ENCODE measurements at regions not wholly inside any gene's neighbourhood (a gene's known extent, or its start where the extent isn't known, plus 50 kb on each side); places are given as distances from the start of the nearest gene placed in this dataset.
"Not testable (repeated sequence)": the region's sequence is repeated elsewhere in the genome, so short reads cannot be mapped to it uniquely, and the experiment has no call there.

DNA sequence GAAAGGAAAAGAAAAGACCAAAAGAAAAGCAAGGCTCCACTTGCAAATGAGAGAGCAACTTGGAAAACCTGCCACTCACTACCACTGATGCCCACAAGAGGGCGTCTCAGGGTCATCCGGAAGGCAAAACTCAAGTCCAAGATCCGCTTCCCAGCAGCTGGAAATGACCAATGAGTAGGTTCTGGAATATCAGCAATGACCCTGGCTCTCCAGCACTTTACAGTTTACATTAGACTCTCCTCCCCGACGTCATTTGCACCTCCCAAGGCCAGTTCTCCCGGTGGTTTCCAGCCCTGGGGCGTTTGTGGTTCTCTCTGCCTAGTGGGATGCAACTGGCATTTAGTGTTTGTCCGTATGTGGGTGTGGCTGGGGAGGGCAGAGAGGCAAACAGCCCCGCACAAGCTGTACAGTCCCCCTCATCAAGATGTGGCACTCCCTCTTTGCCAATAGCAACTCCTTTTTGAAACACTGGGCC is 193.8 kb upstream of the ZNF618 start:
- peak; percentile 71 for TF ChIP-seq CTCF (IDR thresholded peaks at IDR 0.05)
- H3K27me3 ChIP-seq, result peaks cover 2% of the 10 kb centered on the region
- peaks cover 14% of the 10 kb centered on the region for H3K9me3 ChIP-seq
- H3K36me3 ChIP-seq, result no peaks in the 10 kb centered on the region
- peak overlapping the region; percentile 61 for H3K27ac ChIP-seq
- H3K4me1 ChIP-seq (ENCODE audit: control insufficient read depth in 1 of 2, insufficient read depth in 1 of 2, low read depth in 1 of 2, low read length in 1 of 2), result peaks cover 24 to 25% of the 10 kb centered on the region in 2 experiments
- peak overlapping the region; percentile 8 to 19 for H3K4me3 ChIP-seq (ENCODE audit: low read depth in 1 of 2, low read length in 1 of 2)

DNA sequence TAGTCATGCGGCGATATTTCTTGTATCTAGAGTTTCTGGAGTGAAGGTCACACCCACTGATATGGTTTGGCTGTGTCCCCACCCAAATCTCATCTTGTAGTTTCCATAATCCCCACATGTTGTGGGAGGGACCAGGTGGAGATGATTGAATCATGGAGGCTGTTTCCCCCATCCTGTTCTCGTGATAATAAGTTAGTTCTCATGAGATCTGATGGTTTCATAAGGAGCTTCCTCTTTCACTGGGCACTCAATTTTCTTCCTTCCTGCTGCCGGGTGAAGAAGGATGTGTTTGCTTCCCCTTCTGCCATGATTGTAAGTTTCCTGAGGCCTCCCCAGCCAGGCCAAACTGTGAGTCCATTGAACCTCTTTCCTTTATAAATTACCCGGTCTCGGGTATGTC is 190.5 kb upstream of the ZNF618 start:
- peaks cover 14% of the 10 kb centered on the region for H3K9me3 ChIP-seq
- peak overlapping the region; percentile 37 for H3K27ac ChIP-seq
- H3K4me1 ChIP-seq (ENCODE audit: control insufficient read depth in 1 of 2, insufficient read depth in 1 of 2, low read depth in 1 of 2, low read length in 1 of 2), result peaks cover 25 to 29% of the 10 kb centered on the region in 2 experiments
- H3K36me3 ChIP-seq; H3K4me3 ChIP-seq (ENCODE audit: low read depth in 1 of 2, low read length in 1 of 2): not testable (repeated sequence)
- peaks cover 31% of the 10 kb centered on the region for H3K27me3 ChIP-seq

DNA sequence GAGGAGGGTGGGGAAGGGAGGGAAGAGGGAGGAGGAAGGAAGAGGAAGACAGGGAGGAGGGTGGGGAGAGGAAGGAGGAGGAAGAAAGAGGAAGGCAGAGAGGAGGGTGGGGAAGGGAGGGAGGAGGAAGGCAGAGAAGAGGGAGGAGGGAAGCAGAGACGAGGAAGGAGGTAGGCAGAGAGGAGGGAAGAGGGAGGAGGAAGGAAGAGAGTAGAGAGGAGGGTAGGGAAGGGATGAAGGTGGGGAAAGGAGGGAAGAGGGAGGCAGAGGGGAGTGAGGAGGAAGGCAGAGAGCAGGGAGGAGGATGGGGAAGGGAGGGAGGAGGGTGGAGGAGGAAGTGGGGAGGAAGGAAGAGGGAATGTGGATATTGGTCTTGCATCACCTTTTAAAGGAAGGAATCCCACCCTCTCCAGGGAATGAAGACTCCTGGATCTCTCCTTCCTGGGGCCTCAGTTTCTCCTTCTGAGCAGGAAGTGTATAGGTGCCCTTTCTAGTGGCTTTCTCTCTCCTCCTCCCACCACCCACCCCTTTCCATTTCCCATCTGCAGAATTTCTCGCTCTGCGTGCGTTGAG is 188.9 kb upstream of the ZNF618 start:
- H3K9me3 ChIP-seq, result peaks cover 14% of the 10 kb centered on the region
- no peaks in the 10 kb centered on the region for H3K36me3 ChIP-seq
- peaks cover 31% of the 10 kb centered on the region for H3K27me3 ChIP-seq
- peaks cover 18 to 25% of the 10 kb centered on the region in 2 experiments for H3K4me1 ChIP-seq (ENCODE audit: control insufficient read depth in 1 of 2, insufficient read depth in 1 of 2, low read depth in 1 of 2, low read length in 1 of 2)
- no peak overlapping the region for H3K4me3 ChIP-seq (ENCODE audit: low read depth in 1 of 2, low read length in 1 of 2)
- TF ChIP-seq CTCF (IDR thresholded peaks at IDR 0.05), result no peak
- H3K27ac ChIP-seq, result no peak overlapping the region

GRCh38 chr9:113687680-113688371 is 188.3 kb upstream of the ZNF618 start:
- TF ChIP-seq CTCF (IDR thresholded peaks at IDR 0.05), result no peak
- Histone ChIP-seq H3K27ac (no peak overlapping the region), H3K4me3 (ENCODE audit: low read depth in 1 of 2, low read length in 1 of 2) (no peak overlapping the region), H3K9me3 (peaks cover 14% of the 10 kb centered on the region), H3K27me3 (peaks cover 31% of the 10 kb centered on the region), H3K4me1 (ENCODE audit: control insufficient read depth in 1 of 2, insufficient read depth in 1 of 2, low read depth in 1 of 2, low read length in 1 of 2) (peaks cover 12 to 18% of the 10 kb centered on the region in 2 experiments), H3K36me3 (no peaks in the 10 kb centered on the region)

- peaks cover 43% of the 10 kb centered on the region for H3K27me3 ChIP-seq
- no peaks in the 10 kb centered on the region for H3K36me3 ChIP-seq
Measured at GRCh38 chr9:113690055-113690740, 185.9 kb upstream of the ZNF618 start.

More at GRCh38 chr9:113690055-113690740, 185.9 kb upstream of the ZNF618 start:
- no peak overlapping the region for H3K4me3 ChIP-seq (ENCODE audit: low read depth in 1 of 2, low read length in 1 of 2)
- H3K9me3 ChIP-seq, result peaks cover 13% of the 10 kb centered on the region
- peaks cover 1 to 5% of the 10 kb centered on the region in 2 experiments for H3K4me1 ChIP-seq (ENCODE audit: control insufficient read depth in 1 of 2, insufficient read depth in 1 of 2, low read depth in 1 of 2, low read length in 1 of 2)
- H3K27ac ChIP-seq, result no peak overlapping the region
- no peak for TF ChIP-seq CTCF (IDR thresholded peaks at IDR 0.05)

Measured in neutrophil (primary cell).